NCI-H2196 (cell line): ENCODE measurements at regions not wholly inside any gene's neighbourhood (a gene's known extent, or its start where the extent isn't known, plus 50 kb on each side); places are given as distances from the start of the nearest gene placed in this dataset.

Source experiments
- DNase-seq: peaks from one replicate; lab custom pipeline; 2025; ENCODE audit not compliant: unreplicated experiment; lab: John Stamatoyannopoulos, UW

- DNase-seq: no peak
Measured at GRCh38 chr1:218573925-218574324, 228.8 kb downstream of the TGFB2 start.

- no peak for DNase-seq
Measured at GRCh38 chr1:218575079-218575478, 229.9 kb downstream of the TGFB2 start.

GRCh38 chr1:218575856-218576255 lies 230.7 kb downstream of the TGFB2 start:
- DNase-seq: no peak

- DNase-seq: no peak
Measured at GRCh38 chr1:218582646-218583045, 237.5 kb downstream of the TGFB2 start.

- DNase-seq: no peak
Measured at GRCh38 chr1:218584418-218585155, 239.5 kb downstream of the TGFB2 start.

- DNase-seq: no peak
Measured at GRCh38 chr1:218585511-218586184, 240.5 kb downstream of the TGFB2 start.

GRCh38 chr1:218587900-218588299 lies 242.8 kb downstream of the TGFB2 start:
- DNase-seq: no peak

GRCh38 chr1:218588540-218589172 lies 243.5 kb downstream of the TGFB2 start:
- no peak for DNase-seq

- no peak for DNase-seq
Measured at GRCh38 chr1:218589487-218589886, 244.4 kb downstream of the TGFB2 start.

- no peak for DNase-seq
Measured at GRCh38 chr1:218591966-218592365, 246.8 kb downstream of the TGFB2 start.

- DNase-seq: no peak
Measured at GRCh38 chr1:218592688-218593087, 247.6 kb downstream of the TGFB2 start.

GRCh38 chr1:218600968-218601367 lies 255.8 kb downstream of the TGFB2 start:
- no peak for DNase-seq

- DNase-seq: no peak
Measured at GRCh38 chr1:218604217-218604616, 259.1 kb downstream of the TGFB2 start.

- no peak for DNase-seq
Measured at GRCh38 chr1:218611916-218612585, 266.9 kb downstream of the TGFB2 start.

GRCh38 chr1:218613105-218613504 lies 268.0 kb downstream of the TGFB2 start:
- no peak for DNase-seq

GRCh38 chr1:218614031-218614430 lies 268.9 kb downstream of the TGFB2 start:
- no peak for DNase-seq

GRCh38 chr1:218616681-218617080 lies 271.5 kb downstream of the TGFB2 start:
- no peak for DNase-seq

GRCh38 chr1:218617986-218618385 lies 272.9 kb downstream of the TGFB2 start:
- DNase-seq: no peak

- no peak for DNase-seq
Measured at GRCh38 chr1:218620956-218621355, 275.8 kb downstream of the TGFB2 start.

GRCh38 chr1:218624052-218624451 lies 278.9 kb downstream of the TGFB2 start:
- DNase-seq: no peak

- no peak for DNase-seq
Measured at GRCh38 chr1:218625393-218625792, 280.3 kb downstream of the TGFB2 start.
